C1 segment of cervical spinal cord (tissue), 14 donors: ENCODE measurements at regions not wholly inside any gene's neighbourhood (a gene's known extent, or its start where the extent isn't known, plus 50 kb on each side); places are given as distances from the start of the nearest gene placed in this dataset.

Experiments used
- DNase-seq, 14 donors: peaks; one replicate each; lab custom pipeline; 2025; lab: John Stamatoyannopoulos, UW

DNA sequence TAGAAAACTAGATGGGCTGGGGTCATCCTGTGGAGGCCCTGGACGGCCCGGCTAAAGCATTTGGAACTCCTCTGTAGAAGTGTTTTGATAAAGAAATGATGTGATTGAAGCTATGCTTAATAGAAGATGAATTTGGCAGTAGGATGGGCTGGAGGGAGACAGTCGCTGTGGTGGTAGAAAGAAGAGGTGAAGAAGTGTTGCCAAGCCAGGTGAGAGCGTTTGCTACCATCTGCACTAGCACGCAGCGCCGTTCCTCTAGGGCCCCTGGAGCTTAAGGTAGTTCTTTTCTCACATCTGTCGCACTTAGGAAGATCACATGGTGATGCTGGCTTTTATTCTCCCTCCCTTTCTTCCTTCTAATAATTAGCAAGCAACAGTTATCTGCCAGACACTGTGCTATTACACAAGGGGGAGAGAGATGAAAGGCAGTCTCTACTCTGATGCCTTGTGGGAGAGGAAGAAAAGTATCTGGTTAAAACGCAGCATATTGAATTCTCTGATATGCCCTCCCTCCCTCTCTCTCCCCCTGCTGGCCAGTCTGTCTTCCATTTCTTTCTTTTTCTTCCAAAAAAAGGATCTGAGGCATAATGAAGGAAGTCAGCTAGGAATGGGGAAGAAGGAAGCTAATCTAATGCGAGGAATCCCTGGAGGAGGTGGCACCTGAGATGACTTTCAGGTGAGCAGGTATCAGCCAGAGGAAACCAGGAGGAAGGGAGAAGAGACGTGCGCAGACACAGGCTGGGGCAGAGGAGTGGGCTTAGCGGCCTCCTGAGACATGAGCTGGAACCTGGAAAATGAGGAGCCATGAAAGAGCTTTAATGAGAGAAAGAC, 162.3 kb upstream of the KLF14 start:
- no peak for DNase-seq

DNA sequence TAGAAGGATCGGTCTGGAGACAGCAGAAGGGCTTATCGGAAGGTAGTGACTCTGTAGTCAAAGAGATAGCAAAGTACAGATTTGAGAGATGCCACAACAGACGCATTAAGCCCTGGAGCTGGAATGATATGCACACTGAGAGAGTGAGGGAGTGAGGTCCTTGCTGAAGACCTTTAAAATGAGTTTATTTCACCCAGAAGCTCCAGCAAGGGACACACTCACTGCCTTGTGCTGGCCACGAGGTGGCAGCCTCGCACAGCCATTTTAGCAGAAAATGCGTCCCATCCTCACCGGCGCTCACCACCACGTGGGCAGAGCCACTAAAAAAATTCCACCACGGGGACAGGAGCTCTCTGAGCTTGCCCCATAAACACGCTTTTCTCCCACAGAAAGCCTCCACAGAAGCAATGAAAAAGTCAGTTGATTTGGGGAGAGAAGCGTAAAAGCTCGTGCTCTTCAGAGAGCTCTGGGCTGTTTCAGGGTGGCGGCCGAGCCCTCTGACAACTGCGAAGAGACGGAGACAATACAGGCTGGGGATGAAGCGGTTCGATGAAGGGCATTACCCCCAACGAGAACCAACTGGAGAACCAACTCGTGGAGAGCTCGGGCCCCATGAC, 163.0 kb upstream of the KLF14 start:
- peak in 13 of 14 donors; percentile 3 to 71 (median 38) for DNase-seq

DNA sequence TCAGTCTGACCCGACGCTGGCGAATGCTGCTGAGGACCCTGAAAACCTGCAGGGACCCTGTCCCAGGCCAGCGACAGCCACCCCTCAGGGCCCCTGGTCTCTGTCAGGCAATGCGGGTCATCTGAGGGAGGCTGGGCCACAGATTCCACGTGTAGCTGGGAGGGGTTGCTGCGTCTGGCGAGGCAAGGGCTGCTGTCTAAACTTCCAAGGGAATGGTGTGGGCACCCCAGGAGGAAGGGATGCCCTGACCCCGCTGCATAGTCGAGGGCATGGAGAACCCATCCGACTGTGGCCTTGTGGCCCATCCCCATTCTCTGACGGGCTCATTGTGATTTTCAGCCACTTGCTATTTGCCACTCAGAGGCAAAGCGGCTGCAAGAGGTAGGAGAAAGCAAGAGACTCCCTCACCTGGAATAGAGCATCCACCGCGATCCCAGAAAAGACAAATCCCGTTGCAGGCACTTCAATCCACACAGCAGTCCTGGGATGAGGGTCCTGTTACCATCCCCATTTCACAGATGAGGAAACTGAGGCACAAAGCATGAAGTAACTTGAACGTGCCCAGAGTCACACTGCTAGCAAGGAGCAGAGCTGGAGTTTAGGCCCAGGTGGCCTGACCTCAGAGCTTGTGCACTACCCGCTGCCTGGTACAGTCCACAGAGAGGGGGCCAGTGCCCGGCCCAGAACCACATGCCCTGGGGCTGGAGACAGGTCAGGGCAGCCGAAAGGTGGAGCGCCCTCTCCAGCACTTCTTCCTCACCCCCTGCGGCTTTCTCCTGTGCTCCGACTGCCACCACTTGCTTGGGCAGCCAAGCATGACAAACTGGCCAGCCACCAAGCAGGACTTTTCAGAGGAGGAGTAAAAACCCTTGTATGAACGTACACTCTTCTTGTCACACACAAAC, 163.8 kb upstream of the KLF14 start:
- DNase-seq: no peak

DNA sequence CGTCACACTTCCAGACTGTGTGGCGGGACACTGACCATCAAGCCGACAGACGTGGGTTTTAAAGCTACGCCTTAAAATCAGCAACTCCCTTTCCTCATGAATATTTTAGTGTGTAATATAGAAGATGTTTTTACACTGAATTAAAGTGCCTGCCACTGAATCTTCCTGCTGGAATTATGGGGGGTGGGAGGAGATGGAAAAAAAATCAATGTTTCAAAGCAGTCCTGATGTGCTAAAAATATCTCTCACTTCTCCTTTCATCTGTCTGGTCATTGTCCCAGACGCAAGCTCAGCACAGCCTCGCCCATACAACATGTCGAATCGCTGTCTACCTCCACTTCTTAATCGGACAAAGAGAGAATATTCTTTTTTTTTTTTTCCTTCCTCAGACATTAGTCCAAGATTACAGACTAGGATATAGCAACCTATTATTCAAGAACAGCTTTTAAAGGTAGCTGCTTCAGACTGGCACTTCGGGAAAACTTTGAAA, 165.1 kb upstream of the KLF14 start:
- no peak for DNase-seq

DNA sequence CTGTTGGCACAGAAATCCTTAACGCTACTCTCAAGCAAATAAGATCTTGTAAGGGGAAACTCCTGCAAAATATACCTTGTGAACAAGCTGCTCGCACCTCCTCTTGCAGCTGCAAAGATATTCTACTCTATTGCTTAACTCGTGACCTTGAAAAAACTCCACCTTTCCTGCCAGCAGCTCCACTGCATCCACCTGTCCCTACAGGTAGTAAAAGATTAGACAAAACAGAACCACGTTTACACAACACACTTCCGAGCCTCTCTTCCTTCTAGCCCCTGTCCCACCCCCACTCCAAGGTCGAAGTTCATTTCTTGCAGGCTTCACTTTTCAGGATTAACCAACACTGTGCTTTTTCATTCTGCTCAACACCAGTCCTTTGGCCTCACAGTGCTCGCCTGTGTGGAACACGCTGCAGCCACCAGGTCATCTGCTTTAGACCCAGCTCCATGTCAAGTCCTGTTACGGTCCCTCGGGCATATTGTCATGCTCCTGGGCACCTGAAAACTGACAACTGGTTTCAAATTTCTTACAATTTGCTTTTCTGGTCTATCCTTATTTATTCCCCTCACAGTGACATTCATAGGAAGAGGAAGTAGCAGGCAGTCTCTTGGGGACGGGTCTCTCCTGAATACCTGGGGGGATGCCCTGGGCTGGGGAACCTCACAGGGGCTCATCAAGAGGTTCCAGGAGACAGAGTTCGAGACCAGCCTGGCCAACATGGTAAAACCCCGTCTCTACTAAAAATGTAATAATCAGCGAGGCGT, 165.8 kb upstream of the KLF14 start:
- DNase-seq: no peak

DNA sequence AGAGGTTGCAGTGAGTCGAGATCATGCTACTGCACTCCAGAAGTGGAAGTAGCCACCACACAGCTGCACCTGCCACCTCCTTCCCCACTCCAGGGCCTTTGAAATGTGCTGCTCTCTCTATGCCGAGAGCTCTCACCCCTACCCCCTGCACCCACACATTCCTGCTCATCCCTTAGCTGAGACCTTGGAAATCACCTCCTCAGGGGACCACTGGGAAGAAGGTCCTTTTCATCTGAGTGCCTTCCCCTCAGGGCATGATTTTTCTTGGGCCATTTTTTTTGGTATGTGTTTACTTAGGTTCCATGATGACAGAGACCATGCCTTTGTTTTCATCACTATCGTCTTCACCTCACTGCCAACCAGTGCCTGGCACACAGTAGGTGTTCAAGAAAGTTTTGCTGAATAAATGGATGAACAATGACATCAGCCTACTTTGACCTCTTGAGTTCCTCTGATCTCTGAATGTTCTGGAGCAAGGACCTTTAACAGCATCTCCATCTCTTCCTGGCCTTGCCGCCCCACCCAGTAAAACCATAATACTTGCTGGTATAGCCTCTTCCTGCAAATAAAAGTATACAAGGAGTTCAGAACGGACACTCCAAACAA, 166.6 kb upstream of the KLF14 start:
- no peak for DNase-seq

DNA sequence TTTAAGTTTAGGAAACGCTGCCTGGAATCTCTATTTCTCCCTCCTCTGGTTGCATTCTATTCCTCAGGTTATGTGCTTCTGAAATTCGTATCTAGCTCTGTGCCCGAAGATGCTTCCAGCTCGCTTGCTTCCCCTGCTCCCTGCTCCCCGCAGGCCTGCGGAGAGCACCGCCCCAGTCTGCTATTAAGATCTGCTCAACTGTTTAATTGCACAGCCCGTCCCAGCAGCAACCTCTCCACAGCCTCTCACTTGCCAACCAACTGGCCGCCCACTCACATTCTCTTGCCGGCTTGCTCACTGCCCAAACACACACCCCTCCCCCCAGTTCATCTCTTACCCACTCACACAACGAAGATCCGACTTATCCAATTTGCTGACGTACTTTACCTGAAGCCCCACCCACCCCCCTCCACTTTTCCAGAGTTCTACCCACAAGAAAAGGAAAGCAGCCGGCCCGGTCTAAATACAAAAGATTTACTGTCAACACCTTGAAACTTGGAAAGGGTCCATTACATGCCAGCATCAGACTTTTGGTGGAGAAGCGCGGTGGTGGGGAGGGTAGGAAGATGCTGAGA, 167.3 kb upstream of the KLF14 start:
- DNase-seq: peak in 9 of 14 donors; percentile 9 to 66 (median 38)

DNA sequence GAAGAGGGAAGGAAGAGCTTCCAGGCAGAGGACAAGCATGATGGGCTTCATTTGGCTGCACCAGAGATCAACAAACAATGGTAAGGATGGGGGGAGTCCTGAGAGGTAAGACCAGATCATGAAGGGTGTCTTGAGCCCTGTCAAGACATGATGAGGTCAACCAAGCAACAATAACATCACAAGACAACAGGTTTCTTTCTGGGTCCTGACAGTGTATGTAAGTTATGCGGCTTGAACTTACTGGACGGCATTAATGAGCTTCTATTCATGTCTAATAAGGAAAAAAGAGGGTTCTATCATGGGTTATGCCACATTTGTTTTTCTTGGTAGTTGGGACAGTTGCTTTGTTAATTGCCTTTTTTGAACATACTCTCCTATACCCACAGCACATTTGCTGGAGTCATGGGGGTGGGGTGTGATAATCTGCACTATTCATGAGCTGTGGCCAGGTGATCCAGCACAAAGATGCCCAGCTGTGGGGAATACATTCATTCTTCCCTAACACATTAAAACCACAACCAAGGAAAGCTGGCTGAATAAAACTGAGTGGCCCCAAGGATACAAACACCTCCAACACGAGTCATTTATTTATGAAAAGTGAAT, 168.8 kb upstream of the KLF14 start:
- no peak for DNase-seq

DNA sequence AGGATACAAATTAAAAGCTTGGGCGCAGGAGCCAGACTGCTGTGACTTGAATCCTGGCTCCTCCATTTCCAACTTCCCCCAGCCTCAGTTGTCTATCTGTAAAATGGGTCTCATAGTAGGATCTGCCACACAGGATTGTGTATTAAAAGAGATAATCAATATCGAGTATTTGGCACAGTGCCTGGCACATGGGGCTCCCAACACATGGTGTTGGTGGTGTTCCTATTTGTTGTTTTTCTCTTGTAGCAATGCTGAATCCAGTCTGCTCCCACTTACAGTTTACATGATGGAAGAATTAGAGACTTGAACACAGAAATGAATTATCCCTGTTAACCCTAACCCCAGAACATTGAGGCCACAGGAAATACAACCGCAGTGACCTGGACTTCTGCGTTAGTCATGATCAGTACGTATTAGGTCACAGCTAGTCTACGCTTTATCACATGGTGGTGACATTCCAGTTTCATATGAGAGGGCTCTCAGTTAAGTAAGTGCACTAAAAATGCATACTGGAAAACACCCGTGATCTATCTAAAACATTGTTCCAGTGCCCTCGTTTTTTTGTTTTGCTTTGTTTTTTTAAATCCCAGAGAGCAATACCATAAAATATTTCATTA, 169.5 kb upstream of the KLF14 start:
- no peak for DNase-seq

DNA sequence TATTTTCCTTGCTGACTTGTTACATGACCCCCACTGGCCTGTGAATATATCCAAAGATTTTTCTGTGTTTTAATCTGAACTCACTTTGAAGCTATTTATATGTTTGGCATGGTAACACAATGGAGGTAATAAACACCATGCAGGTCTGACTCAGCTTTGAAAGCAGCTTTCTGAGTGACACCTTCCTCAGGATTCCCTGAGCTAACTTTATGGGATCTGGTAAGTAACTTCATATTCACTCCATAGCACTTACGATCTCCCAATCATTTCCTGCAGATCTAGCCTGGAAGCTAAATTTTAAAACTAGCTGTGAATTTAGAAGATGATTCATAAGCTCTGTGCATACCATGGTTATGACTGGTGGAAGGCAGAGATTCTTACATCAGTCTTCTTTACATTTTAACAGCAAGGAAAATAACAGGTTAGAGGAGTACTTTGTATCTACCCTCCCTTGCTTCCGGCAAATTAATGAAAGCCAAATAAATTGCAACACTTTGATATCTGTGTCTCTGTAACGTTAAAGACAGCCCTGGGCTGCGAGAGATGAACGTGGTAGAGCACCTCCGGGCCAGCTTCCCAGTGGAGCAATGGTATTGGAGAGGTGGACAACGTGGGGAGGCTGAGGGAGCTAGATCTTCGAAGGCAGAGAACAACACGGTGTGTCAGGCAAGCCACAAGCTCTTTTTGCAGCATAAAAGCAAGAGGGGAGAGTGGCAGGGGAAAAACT, 170.2 kb upstream of the KLF14 start:
- DNase-seq: no peak

DNA sequence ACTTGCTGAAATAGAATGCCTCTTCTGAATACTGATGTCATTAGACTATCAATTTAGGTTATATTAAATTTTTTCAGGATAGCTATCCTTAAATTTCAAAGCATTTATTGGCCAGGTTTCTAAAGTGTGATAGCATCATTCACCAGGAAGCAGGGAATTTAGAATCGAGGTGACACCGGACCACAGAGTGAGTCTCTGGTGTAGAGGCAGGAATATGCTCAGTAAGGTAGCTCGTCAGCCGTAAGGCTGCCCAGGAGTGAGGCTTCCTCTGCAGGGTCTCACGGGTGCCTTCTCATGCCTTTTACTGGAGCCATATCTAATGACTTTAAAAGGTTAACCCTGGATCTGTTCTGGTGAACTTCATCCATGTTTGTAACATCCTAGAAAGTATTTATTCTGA, 170.8 kb upstream of the KLF14 start:
- DNase-seq: no peak

DNA sequence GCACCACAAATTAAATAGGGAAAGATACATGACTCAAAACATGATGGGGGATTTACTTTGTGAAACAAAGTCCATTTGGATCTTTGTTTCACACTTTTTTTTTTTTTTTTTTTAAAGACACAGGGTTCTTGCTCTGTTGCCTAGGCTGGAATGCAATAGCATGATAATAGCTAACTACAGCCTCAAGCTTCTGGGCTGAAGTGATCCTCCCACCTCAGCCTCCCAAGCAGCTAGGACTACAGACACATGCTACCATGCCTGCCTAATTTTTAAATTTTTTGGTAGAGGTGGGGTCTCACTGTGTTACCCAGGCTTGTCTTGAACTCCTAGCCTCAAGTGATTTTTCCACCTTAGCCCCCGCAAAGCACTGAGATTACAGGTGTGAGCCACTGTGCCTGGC, 172.6 kb upstream of the KLF14 start:
- DNase-seq: no peak

DNA sequence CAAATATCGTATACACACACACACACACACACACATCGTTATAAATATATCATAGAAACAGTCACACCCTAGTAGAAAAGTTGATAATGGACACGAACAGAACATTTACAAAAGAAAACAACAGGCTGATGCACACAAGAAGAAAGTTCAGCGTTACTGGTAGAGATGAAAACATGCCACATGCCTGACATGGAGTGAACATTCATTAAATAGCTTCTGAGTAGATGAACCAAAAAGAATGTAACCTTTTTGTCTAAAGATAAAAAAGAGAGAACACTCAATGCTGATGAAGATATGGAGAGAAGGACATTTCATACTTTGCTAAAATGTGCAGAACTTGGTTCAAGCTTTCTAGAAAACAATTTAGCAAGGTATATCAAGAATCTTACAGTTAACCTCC, 173.4 kb upstream of the KLF14 start:
- DNase-seq: no peak

DNA sequence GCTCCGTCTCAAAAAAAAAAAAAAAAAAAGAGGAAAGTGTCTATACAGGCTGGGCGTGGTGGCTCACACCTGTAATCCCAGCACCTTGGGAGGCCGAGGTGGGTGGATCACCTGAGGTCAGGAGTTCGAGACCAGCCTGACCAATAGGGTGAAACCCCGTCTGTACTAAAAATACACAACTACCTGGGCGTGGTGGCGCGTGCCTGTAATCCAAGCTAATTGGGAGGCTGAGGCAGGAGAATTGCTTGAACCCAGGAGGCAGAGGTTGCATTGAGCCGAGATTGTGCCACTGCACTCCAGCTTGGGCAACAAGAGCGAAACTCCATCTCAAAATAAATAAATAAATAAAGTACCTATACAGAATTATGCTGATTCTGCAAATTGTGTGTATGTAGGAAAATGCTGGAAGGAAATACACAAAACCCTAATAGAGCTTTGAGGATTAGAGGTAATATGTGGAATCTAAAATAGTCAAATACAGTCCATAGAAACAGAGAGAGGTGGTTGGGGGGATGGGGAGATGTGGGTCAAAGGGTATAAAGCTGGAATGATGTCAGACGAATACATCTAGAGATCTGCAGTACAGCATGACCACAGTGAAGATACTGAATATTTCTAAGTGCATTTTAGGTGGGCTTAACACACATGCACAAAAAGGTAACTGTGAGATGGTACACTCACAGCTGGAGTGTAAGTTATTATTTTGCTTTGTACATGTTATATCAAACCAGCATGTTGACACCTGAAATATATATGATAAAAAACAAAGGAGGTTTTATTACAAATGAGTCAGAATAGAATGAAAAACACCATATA, 174.5 kb upstream of the KLF14 start:
- DNase-seq: no peak

DNA sequence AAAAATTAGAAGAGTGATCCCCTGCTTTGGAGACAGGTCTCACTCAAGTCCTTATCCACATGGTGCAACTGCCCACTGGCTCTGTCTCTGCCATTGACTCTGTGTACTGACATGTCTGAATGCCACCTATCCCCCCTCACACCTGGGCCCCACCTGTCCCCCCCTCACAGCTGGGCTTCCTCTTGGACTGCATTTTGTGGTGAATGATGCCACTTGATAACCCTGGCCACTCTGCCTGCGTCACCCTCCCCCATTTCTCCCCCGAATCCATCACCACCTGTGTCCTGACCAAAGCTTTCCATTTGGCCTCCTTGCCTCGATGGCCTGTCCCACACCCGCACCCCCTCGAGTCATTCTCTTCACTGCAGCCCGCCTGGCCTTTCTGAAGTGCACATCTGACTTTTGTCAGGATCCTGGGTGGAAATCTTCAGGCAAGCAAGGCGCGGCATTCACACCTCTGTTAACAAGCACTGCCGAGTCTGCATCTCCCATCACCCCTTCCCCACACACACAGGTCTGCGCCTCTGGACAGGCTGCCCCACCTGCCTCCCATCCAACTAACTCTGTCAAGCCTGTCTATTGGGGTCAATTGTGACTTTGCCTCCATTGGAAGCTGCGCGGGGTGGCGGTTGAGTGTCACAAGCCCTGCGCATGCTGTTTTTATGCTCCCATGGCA, 175.3 kb upstream of the KLF14 start:
- DNase-seq: no peak

DNA sequence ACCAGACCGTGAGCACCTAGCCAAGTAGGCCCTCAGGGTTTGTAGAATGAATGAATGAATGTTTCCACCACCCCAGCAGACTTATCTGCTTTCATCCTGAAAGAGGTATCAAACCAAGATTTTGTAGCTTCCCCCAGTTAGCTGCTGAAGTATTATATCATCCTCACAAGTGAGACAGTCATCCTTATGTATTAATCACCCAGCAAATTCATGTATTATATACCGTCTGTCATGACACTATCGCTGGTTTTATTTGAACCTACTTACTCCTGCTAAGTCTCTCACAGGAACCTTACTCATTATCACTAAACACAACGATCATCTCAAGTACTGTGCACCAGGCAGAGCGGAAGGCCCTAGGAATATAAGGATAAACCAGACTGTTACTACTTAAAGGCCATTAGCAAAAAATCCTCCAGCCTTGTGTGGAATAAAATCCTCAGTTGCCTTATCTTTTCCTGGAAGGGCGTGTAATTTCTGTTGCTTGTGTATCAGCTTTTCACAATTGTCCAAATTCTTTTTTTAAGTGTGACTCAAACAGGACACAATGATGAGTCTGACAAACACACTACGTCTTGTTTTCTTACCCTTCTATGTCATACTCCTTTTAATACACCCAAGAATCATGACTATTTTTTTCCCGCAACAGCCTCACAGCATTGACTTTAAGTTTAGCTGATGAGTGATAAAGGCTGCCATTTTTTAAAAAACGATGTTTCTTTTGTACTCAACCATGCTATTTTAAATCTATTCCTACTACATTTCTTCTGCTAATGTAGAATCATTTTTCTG, 176.1 kb upstream of the KLF14 start:
- DNase-seq: no peak
